ENCODE measurements at regions not wholly inside any gene's neighbourhood (a gene's known extent, or its start where the extent isn't known, plus 50 kb on each side); places are given as distances from the start of the nearest gene placed in this dataset.

- Histone ChIP-seq H2BK15ac (ENCODE audit: low read depth, low read length) (no peak overlapping the region), H3K9ac (ENCODE audit: extremely low read depth, insufficient read length, low read length) (no peak overlapping the region), H3K56ac (ENCODE audit: insufficient read length, low read depth, low read length) (no peak overlapping the region), H4K91ac (ENCODE audit: insufficient read length, low read depth, low read length) (no peak overlapping the region), H3K4me1 (ENCODE audit: insufficient read depth, low read length) (no peaks in the 10 kb centered on the region), H2BK12ac (ENCODE audit: insufficient read length, low read depth, low read length) (no peak overlapping the region), H3T11ph (ENCODE audit: low read length) (no peak overlapping the region), H2BK5ac (ENCODE audit: insufficient read length, low read length) (no peak overlapping the region), H3K23ac (ENCODE audit: insufficient read length, low read depth, low read length) (no peak overlapping the region), H3K79me2 (ENCODE audit: insufficient read depth, low read length) (no peaks in the 10 kb centered on the region), H3K18ac (ENCODE audit: insufficient read length, low read depth, low read length) (no peak overlapping the region), H2AFZ (ENCODE audit: low read length) (no peak overlapping the region), H4K20me1 (ENCODE audit: control insufficient read depth, insufficient read depth, insufficient read length) (no peaks in the 10 kb centered on the region), H3K27me3 (ENCODE audit: insufficient read depth, low read length) (no peaks in the 10 kb centered on the region), H2BK120ac (ENCODE audit: low read depth, low read length, poor library complexity, severe bottlenecking) (no peak overlapping the region), H3K79me1 (ENCODE audit: insufficient read depth, low read depth, low read length, poor library complexity, severe bottlenecking) (no peaks in the 10 kb centered on the region), H3K27ac (ENCODE audit: insufficient read length, low read depth, low read length) (no peak overlapping the region), H4K5ac (ENCODE audit: insufficient read length, low read depth, low read length) (no peak overlapping the region), H3K23me2 (ENCODE audit: insufficient read length, low read depth, low read length, poor library complexity, severe bottlenecking) (no peaks in the 10 kb centered on the region), H3K4me2 (ENCODE audit: insufficient read depth, insufficient read length, low read length) (no peak overlapping the region), H2AK5ac (ENCODE audit: insufficient read length, low read length) (no peak overlapping the region), H3K14ac (ENCODE audit: insufficient read depth, low read length) (no peak overlapping the region), H2BK20ac (ENCODE audit: low read depth, low read length, poor library complexity, severe bottlenecking) (no peak overlapping the region), H3K4ac (ENCODE audit: low read depth, low read length) (no peak overlapping the region), H4K8ac (replicated peaks; ENCODE audit: insufficient read length, low read depth, low read length) (no peak overlapping the region), H3K9me3 (ENCODE audit: control insufficient read depth, low read depth, low read length) (no peaks in the 10 kb centered on the region)
- no peak overlapping the region for H3K27ac Mint-ChIP-seq
- no peaks in the 10 kb centered on the region for H3K9me3 Mint-ChIP-seq
- no peaks in the 10 kb centered on the region for H3K27me3 Mint-ChIP-seq (ENCODE audit: low read depth)
- H3K4me1 Mint-ChIP-seq: no peaks in the 10 kb centered on the region
- WGBS (ENCODE audit: extremely low coverage, insufficient read length, low lambda C conversion rate): no CpG with 5 or more reads among the region's 5 CpGs
- TF ChIP-seq CTCF (conservative IDR thresholded peaks at IDR 0.05): no peak
- DNase-seq: peak; percentile 22
- no peak overlapping the region for H3K4me3 Mint-ChIP-seq
- H3K36me3 Mint-ChIP-seq (ENCODE audit: insufficient read depth in 1 of 3, low read depth in 3 of 3): no peaks in the 10 kb centered on the region
Observed at GRCh38 chr4:106762666-106763443, 273.3 kb downstream of the DKK2 start.

Measured in H9 (cell line).